DOHH2 (cell line): ENCODE measurements at regions not wholly inside any gene's neighbourhood (a gene's known extent, or its start where the extent isn't known, plus 50 kb on each side); places are given as distances from the start of the nearest gene placed in this dataset.

Experiments
- CTCF ChIP-seq: fragments of 200-600 bp; sonication (generic); IDR thresholded peaks from one replicate; pipeline ENCODE4 v1.5.1; 2014; ENCODE audit warnings: antibody characterized with exemption, mild to moderate bottlenecking, low read depth, low read length; ENCODE audit not compliant: poor library complexity, severe bottlenecking
- EZH2phosphoT487 ChIP-seq: fragments of 200-600 bp; sonication (generic); IDR thresholded peaks from 2 replicates; pipeline ENCODE4 v1.6.1; 2017; ENCODE audit warnings: borderline replicate concordance, mild to moderate bottlenecking, antibody characterized with exemption, low read length, moderate library complexity, mixed read lengths

GRCh38 chr2:168314236-168314635 is 66.8 kb upstream of the STK39 start:
- TF ChIP-seq CTCF (no peak), EZH2phosphoT487 (no peak)
